ENCODE measurements at regions not wholly inside any gene's neighbourhood (a gene's known extent, or its start where the extent isn't known, plus 50 kb on each side); places are given as distances from the start of the nearest gene placed in this dataset.

DNA sequence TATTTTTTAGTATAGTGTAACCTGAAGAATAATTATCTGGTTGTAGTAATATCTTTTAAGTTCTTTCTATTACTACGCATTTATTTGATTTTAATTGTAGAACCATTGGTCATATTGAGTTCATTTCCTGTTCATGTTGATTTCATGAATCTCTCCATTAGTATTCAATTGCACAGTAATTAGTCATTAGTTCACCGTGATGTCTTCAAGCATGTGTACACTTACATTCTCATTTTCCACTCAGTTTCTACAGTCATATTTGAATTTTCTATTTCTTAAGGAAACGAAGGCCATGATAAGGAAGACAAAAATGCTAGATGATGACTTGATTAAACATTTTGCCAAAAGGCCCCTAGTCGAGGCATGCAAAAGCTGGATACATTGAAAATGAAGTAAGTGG lies 333.7 kb upstream of the FANCL start:
- intact Hi-C loops (cut with DNase I): no loop called here
- DNase-seq (no peak), ATAC-seq (ENCODE audit: low FRiP score) (no peak)
- Histone ChIP-seq H3K36me3 (ENCODE audit: control insufficient read depth in 1 of 2, insufficient read depth in 2 of 2, low read length in 1 of 2) (no peaks in the 10 kb centered on the region), H3K4me1 (ENCODE audit: control insufficient read depth in 1 of 2, insufficient read depth in 2 of 2, low read length in 2 of 2) (no peaks in the 10 kb centered on the region), H3K27me3 (ENCODE audit: control insufficient read depth in 1 of 2, insufficient read depth in 2 of 2, low read length in 1 of 2) (no peaks in the 10 kb centered on the region), H3K9me3 (ENCODE audit: control insufficient read depth, low read length) (peaks cover 2% of the 10 kb centered on the region), H3K4me3 (ENCODE audit: low read length in 2 of 2) (no peak overlapping the region), H3K27ac (ENCODE audit: low read depth in 1 of 2, low read length in 2 of 2) (no peak overlapping the region)
- 75 to 82% methylated on average over 4 of the region's 4 CpGs for WGBS, 2 donors

DNA sequence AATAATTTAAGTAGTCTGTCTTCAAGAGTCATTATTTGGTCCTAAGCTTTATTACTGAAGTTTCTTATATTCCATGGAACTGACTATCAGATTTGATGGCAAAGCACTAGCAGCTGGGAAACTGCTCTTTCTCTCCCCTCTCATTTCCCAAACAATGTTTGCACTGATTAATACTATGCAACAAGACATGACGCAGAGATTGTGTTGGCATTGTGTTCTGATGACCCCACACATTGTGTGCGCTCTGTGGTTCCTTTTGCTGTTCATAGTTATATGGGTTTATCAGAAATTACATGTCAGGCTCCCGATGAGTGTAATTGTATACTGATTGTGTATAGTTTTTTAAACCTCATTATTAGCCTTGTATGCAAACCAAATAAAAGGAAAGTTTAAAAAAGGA lies 331.6 kb upstream of the FANCL start:
- WGBS, 2 donors: 85 to 92% methylated on average over 3 of the region's 3 CpGs
- H3K4me3 ChIP-seq (ENCODE audit: low read length in 2 of 2): no peak overlapping the region
- no peaks in the 10 kb centered on the region for H3K4me1 ChIP-seq (ENCODE audit: control insufficient read depth in 1 of 2, insufficient read depth in 2 of 2, low read length in 2 of 2)
- intact Hi-C loops (cut with DNase I): no loop called here
- DNase-seq (no peak), ATAC-seq (ENCODE audit: low FRiP score) (no peak)
- no peaks in the 10 kb centered on the region for H3K36me3 ChIP-seq (ENCODE audit: control insufficient read depth in 1 of 2, insufficient read depth in 2 of 2, low read length in 1 of 2)
- no peak overlapping the region for H3K27ac ChIP-seq (ENCODE audit: low read depth in 1 of 2, low read length in 2 of 2)
- no peaks in the 10 kb centered on the region for H3K27me3 ChIP-seq (ENCODE audit: control insufficient read depth in 1 of 2, insufficient read depth in 2 of 2, low read length in 1 of 2)
- H3K9me3 ChIP-seq (ENCODE audit: control insufficient read depth, low read length): no peaks in the 10 kb centered on the region

DNA sequence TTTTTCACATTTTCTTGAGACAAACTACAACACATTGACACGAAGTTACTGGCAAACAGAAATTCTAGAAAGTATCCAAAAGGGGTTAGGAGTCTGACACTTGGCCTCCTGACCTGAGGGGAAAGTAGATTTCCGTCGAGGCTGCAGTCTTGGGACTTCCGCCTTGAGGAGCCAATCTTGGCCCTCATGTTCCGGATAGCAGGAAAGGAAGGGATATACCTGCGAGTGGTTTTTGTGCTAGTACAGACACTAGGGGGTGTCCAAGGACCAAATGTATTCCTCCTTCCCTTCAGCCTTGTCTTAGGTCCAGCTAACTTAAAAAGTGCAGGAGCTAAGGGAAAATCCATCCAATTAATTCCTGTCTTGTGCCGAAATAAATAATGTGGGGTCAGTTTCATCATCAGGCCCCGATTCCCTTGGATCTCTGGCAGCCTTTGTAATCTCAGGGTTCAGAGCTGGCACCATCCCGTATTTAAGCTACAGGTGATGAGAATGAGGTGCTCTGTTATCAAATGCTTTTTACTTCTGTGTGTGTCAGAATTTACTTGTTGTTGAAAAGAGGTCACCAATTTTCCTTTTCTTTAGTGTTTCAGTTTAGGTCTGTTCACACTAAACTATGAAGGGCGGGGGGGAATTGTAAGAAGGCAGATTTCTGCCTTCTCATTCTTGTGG lies 330.2 kb upstream of the FANCL start:
- ATAC-seq (ENCODE audit: low FRiP score) (no peak), DNase-seq (no peak)
- no peaks in the 10 kb centered on the region for H3K9me3 ChIP-seq (ENCODE audit: control insufficient read depth, low read length)
- H3K27me3 ChIP-seq (ENCODE audit: control insufficient read depth in 1 of 2, insufficient read depth in 2 of 2, low read length in 1 of 2): no peaks in the 10 kb centered on the region
- H3K27ac ChIP-seq (ENCODE audit: low read depth in 1 of 2, low read length in 2 of 2): no peak overlapping the region
- no peaks in the 10 kb centered on the region for H3K4me1 ChIP-seq (ENCODE audit: control insufficient read depth in 1 of 2, insufficient read depth in 2 of 2, low read length in 2 of 2)
- no peak overlapping the region for H3K4me3 ChIP-seq (ENCODE audit: low read length in 2 of 2)
- no peaks in the 10 kb centered on the region for H3K36me3 ChIP-seq (ENCODE audit: control insufficient read depth in 1 of 2, insufficient read depth in 2 of 2, low read length in 1 of 2)
- WGBS, 2 donors: 26% methylated on average over 10 of the region's 10 CpGs
- intact Hi-C loops (cut with DNase I): no loop called here

DNA sequence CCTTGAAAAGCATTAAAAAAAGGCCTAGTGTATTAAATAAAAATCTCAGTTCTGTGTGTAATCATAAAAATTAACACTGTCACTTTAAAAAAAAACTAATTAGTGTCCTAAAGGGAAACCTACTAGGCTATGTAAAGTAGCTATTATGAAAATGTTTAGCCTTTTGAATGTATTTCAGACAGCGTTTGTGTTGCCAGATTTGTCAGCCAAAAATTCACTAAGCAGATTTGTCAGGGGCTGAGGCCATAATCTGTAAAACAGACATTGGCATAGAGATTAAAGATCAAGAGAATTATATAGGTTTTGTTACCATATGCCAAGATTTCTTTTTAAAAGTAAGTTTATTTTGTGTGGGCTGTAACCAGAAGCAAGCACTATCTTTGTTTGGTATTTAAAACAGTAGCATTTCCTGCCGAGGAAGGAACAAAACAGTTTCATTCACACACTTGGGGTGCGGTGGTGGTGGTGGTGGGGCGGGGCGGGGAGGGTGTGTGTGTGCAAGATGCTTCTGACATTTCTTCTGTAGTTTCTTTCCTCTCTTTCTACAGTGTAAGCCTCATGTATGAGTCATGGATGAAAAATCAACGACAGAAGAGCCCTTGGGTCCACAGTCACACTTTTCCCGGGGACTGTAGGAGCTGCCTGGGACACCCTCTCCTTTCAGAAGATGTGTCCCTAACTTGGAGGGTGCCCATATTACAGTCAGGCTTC lies 328.5 kb upstream of the FANCL start:
- ATAC-seq (ENCODE audit: low FRiP score) (no peak), DNase-seq (no peak)
- H3K4me3 ChIP-seq (ENCODE audit: low read length in 2 of 2): no peak overlapping the region
- 34 to 38% methylated on average over 7 of the region's 7 CpGs for WGBS, 2 donors
- no peak overlapping the region for H3K27ac ChIP-seq (ENCODE audit: low read depth in 1 of 2, low read length in 2 of 2)
- intact Hi-C loops (cut with DNase I): no loop called here
- no peaks in the 10 kb centered on the region for H3K9me3 ChIP-seq (ENCODE audit: control insufficient read depth, low read length)
- no peaks in the 10 kb centered on the region for H3K36me3 ChIP-seq (ENCODE audit: control insufficient read depth in 1 of 2, insufficient read depth in 2 of 2, low read length in 1 of 2)
- no peaks in the 10 kb centered on the region for H3K4me1 ChIP-seq (ENCODE audit: control insufficient read depth in 1 of 2, insufficient read depth in 2 of 2, low read length in 2 of 2)
- no peaks in the 10 kb centered on the region for H3K27me3 ChIP-seq (ENCODE audit: control insufficient read depth in 1 of 2, insufficient read depth in 2 of 2, low read length in 1 of 2)

DNA sequence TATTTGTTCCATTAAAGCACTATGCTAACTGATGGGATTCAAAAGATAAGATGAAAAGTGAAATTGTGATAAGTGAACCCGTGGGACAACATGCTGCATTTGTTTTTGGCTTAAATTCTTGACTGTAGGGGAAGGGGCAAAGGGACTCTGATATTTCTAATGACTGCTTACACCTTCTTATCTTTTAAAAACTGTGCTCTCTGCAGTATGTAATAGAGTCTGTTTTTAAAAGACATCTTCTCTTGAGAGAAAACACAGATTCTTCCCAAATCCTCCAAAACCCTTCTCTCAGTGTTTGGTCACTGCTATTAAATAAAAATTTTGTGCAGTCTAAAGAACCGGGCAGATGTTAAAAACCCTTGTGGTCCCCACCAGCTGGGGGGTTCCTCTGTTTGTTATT lies 327.8 kb upstream of the FANCL start:
- H3K27me3 ChIP-seq (ENCODE audit: control insufficient read depth in 1 of 2, insufficient read depth in 2 of 2, low read length in 1 of 2): no peaks in the 10 kb centered on the region
- no peak for DNase-seq
- intact Hi-C loops (cut with DNase I): no loop called here
- no peak overlapping the region for H3K4me3 ChIP-seq (ENCODE audit: low read length in 2 of 2)
- ATAC-seq (ENCODE audit: low FRiP score): no peak
- no peak overlapping the region for H3K27ac ChIP-seq (ENCODE audit: low read depth in 1 of 2, low read length in 2 of 2)
- H3K9me3 ChIP-seq (ENCODE audit: control insufficient read depth, low read length): no peaks in the 10 kb centered on the region
- WGBS, 2 donors: 69 to 72% methylated on average over 2 of the region's 2 CpGs
- no peaks in the 10 kb centered on the region for H3K4me1 ChIP-seq (ENCODE audit: control insufficient read depth in 1 of 2, insufficient read depth in 2 of 2, low read length in 2 of 2)
- no peaks in the 10 kb centered on the region for H3K36me3 ChIP-seq (ENCODE audit: control insufficient read depth in 1 of 2, insufficient read depth in 2 of 2, low read length in 1 of 2)

DNA sequence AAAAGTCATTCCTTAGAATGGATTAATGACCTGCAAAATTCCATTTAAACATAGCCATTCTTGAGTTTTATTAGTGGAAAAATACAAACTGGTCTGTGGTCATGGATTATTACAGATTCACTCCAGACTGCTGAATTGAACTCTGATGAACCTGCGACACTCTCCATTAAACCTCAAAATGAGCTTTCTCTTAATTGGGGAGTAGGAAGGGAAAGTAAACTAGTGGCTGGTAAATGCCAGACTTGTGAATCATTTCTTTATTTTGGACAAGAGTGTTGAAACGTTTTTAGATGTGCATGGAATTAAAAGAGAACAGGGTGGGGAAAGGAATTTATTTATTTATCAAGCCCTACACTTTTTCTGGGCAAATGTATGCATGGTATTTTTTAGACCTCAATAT lies 321.2 kb upstream of the FANCL start:
- Histone ChIP-seq H3K4me3 (ENCODE audit: low read length in 2 of 2) (no peak overlapping the region), H3K27me3 (ENCODE audit: control insufficient read depth in 1 of 2, insufficient read depth in 2 of 2, low read length in 1 of 2) (no peaks in the 10 kb centered on the region), H3K36me3 (ENCODE audit: control insufficient read depth in 1 of 2, insufficient read depth in 2 of 2, low read length in 1 of 2) (no peaks in the 10 kb centered on the region), H3K9me3 (ENCODE audit: control insufficient read depth, low read length) (no peaks in the 10 kb centered on the region), H3K27ac (ENCODE audit: low read depth in 1 of 2, low read length in 2 of 2) (no peak overlapping the region), H3K4me1 (ENCODE audit: control insufficient read depth in 1 of 2, insufficient read depth in 2 of 2, low read length in 2 of 2) (no peaks in the 10 kb centered on the region)
- no peak for DNase-seq
- 22% methylated on average over 2 of the region's 2 CpGs for WGBS, 2 donors
- ATAC-seq (ENCODE audit: low FRiP score): no peak
- intact Hi-C loops (cut with DNase I): no loop called here

DNA sequence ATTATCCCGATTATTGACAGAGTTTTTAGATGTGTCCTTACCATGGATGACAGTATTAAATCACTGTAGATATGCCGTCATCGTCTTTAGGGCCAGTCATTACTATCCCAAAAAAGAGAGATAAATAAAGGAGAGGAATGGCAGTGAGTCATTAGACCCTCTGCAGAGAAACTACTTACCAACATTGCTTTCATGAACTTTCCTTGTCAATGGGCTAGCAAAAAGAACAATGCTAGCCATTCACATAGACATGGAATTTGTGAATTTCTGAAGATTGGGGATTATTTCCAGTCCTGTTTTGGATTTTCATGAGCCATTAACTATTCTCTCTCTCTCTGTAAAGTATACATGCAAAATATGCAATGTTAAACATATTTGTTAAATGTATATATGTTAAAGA lies 319.4 kb upstream of the FANCL start:
- Histone ChIP-seq H3K4me1 (ENCODE audit: control insufficient read depth in 1 of 2, insufficient read depth in 2 of 2, low read length in 2 of 2) (no peaks in the 10 kb centered on the region), H3K36me3 (ENCODE audit: control insufficient read depth in 1 of 2, insufficient read depth in 2 of 2, low read length in 1 of 2) (no peaks in the 10 kb centered on the region), H3K27me3 (ENCODE audit: control insufficient read depth in 1 of 2, insufficient read depth in 2 of 2, low read length in 1 of 2) (no peaks in the 10 kb centered on the region), H3K9me3 (ENCODE audit: control insufficient read depth, low read length) (no peaks in the 10 kb centered on the region), H3K27ac (ENCODE audit: low read depth in 1 of 2, low read length in 2 of 2) (no peak overlapping the region), H3K4me3 (ENCODE audit: low read length in 2 of 2) (no peak overlapping the region)
- intact Hi-C loops (cut with DNase I): no loop called here
- DNase-seq (no peak), ATAC-seq (ENCODE audit: low FRiP score) (no peak)
- WGBS, 2 donors: 79 to 86% methylated on average over 3 of the region's 3 CpGs

DNA sequence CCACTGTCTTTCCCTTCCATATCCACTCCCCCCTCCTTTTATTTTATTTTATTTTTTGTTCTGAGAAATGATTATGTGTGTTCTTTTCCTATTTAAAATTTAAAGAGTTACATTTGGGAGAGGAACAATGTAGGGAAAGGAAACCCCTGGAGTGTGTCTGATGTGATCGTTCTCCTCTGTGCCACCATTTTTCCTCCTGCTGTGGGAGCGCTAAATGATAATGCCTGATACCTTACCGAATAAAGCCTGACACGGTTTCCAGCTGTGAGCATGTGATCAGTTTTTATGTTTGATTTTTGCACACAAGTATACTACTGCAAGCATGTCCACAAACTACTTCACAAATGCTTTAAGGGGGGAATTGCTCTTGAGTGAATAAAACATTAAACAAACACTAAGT lies 317.8 kb upstream of the FANCL start:
- Histone ChIP-seq H3K36me3 (ENCODE audit: control insufficient read depth in 1 of 2, insufficient read depth in 2 of 2, low read length in 1 of 2) (no peaks in the 10 kb centered on the region), H3K27ac (ENCODE audit: low read depth in 1 of 2, low read length in 2 of 2) (no peak overlapping the region), H3K9me3 (ENCODE audit: control insufficient read depth, low read length) (no peaks in the 10 kb centered on the region), H3K27me3 (ENCODE audit: control insufficient read depth in 1 of 2, insufficient read depth in 2 of 2, low read length in 1 of 2) (no peaks in the 10 kb centered on the region), H3K4me3 (ENCODE audit: low read length in 2 of 2) (no peak overlapping the region), H3K4me1 (ENCODE audit: control insufficient read depth in 1 of 2, insufficient read depth in 2 of 2, low read length in 2 of 2) (no peaks in the 10 kb centered on the region)
- no peak for ATAC-seq (ENCODE audit: low FRiP score)
- intact Hi-C loops (cut with DNase I): no loop called here
- 67% methylated on average over 4 of the region's 4 CpGs for WGBS, 2 donors
- DNase-seq: no peak

DNA sequence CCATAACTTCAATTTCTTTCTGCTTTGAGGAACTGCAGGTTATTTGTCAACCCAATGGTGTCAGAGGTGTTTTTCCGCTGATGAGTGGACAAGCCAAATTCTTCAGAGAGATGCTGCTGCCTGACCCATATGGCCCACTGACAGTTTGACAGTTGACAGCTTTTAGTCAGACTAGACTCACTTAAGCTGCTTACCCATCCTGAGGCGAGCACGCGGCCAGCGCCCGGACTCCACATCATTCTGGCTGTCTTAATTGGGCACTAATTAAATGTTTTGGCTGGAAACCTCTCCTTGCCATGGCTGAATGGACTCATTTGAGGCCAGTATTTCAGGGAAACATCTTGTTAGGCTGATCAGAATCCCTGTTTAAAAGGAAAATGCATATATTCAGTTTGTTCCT lies 316.1 kb upstream of the FANCL start:
- Histone ChIP-seq H3K4me1 (ENCODE audit: control insufficient read depth in 1 of 2, insufficient read depth in 2 of 2, low read length in 2 of 2) (no peaks in the 10 kb centered on the region), H3K9me3 (ENCODE audit: control insufficient read depth, low read length) (no peaks in the 10 kb centered on the region), H3K27me3 (ENCODE audit: control insufficient read depth in 1 of 2, insufficient read depth in 2 of 2, low read length in 1 of 2) (no peaks in the 10 kb centered on the region), H3K4me3 (ENCODE audit: low read length in 2 of 2) (no peak overlapping the region), H3K27ac (ENCODE audit: low read depth in 1 of 2, low read length in 2 of 2) (no peak overlapping the region), H3K36me3 (ENCODE audit: control insufficient read depth in 1 of 2, insufficient read depth in 2 of 2, low read length in 1 of 2) (no peaks in the 10 kb centered on the region)
- WGBS, 2 donors: 93 to 96% methylated on average over 6 of the region's 6 CpGs
- DNase-seq (no peak), ATAC-seq (ENCODE audit: low FRiP score) (no peak)
- intact Hi-C loops (cut with DNase I): no loop called here
